ENCODE measurements at regions not wholly inside any gene's neighbourhood (a gene's known extent, or its start where the extent isn't known, plus 50 kb on each side); places are given as distances from the start of the nearest gene placed in this dataset.

- H3K9me3 Mint-ChIP-seq = no peaks in the 10 kb centered on the region
- Histone ChIP-seq H3K27me3 (ENCODE audit: control insufficient read depth in 1 of 2, insufficient read depth in 2 of 2, low read length in 2 of 2) (no peaks in the 10 kb centered on the region), H3K9me3 (ENCODE audit: control insufficient read depth in 1 of 2, insufficient read depth in 1 of 2, low read length in 2 of 2) (peaks cover 0 to 4% of the 10 kb centered on the region in 2 experiments), H3K4me1 (ENCODE audit: insufficient read depth, low read length) (no peaks in the 10 kb centered on the region), H3K27ac (ENCODE audit: low read depth in 1 of 2, low read length in 2 of 2) (no peak overlapping the region), H3K4me3 (ENCODE audit: low read length) (no peak overlapping the region), H3K36me3 (ENCODE audit: insufficient read depth, low read length) (no peaks in the 10 kb centered on the region)
- intact Hi-C loops (cut with DNase I, micrococcal nuclease) = no loop called here
- H3K27ac Mint-ChIP-seq = no peak overlapping the region
- no peaks in the 10 kb centered on the region for H3K27me3 Mint-ChIP-seq
- CTCF ChIA-PET = no interaction called here
- ATAC-seq (ENCODE audit: poor library complexity) (no peak), DNase-seq (no peak)
- no peak for TF ChIP-seq CTCF (IDR thresholded peaks at IDR 0.05)
- POLR2A ChIA-PET = no interaction called here
- H3K4me3 Mint-ChIP-seq = no peak overlapping the region
- H3K36me3 Mint-ChIP-seq (ENCODE audit: low read depth) = no peaks in the 10 kb centered on the region
- no peaks in the 10 kb centered on the region for H3K4me1 Mint-ChIP-seq (ENCODE audit: low read depth)
These were observed 152.5 kb upstream of the TENT5D start for GRCh38 chrX:80267790-80268189.

GRCh38 chrX:80282535-80282934 lies 137.7 kb upstream of the TENT5D start:
- no peak for TF ChIP-seq CTCF (IDR thresholded peaks at IDR 0.05)
- ChIA-PET CTCF (no interaction called here), POLR2A (no interaction called here)
- H3K27me3 ChIP-seq (ENCODE audit: control insufficient read depth in 1 of 2, insufficient read depth in 2 of 2, low read length in 2 of 2) = no peaks in the 10 kb centered on the region
- no peaks in the 10 kb centered on the region for H3K4me1 Mint-ChIP-seq (ENCODE audit: low read depth)
- intact Hi-C loops (cut with DNase I, micrococcal nuclease) = no loop called here
- H3K27ac Mint-ChIP-seq = no peak overlapping the region
- ATAC-seq (ENCODE audit: poor library complexity) (no peak), DNase-seq (no peak)
- no peak overlapping the region for H3K4me3 Mint-ChIP-seq
- no peaks in the 10 kb centered on the region for H3K9me3 Mint-ChIP-seq
- H3K9me3 ChIP-seq (ENCODE audit: control insufficient read depth in 1 of 2, insufficient read depth in 1 of 2, low read length in 2 of 2) = no peaks in the 10 kb centered on the region
- H3K4me1 ChIP-seq (ENCODE audit: insufficient read depth, low read length) = no peaks in the 10 kb centered on the region
- no peaks in the 10 kb centered on the region for H3K36me3 Mint-ChIP-seq (ENCODE audit: low read depth)
- H3K27ac ChIP-seq (ENCODE audit: low read depth in 1 of 2, low read length in 2 of 2) = no peak overlapping the region
- no peaks in the 10 kb centered on the region for H3K36me3 ChIP-seq (ENCODE audit: insufficient read depth, low read length)
- H3K4me3 ChIP-seq (ENCODE audit: low read length) = no peak overlapping the region
- no peaks in the 10 kb centered on the region for H3K27me3 Mint-ChIP-seq

- Histone ChIP-seq H3K36me3 (ENCODE audit: insufficient read depth, low read length) (no peaks in the 10 kb centered on the region), H3K4me1 (ENCODE audit: insufficient read depth, low read length) (no peaks in the 10 kb centered on the region), H3K4me3 (ENCODE audit: low read length) (no peak overlapping the region), H3K27ac (ENCODE audit: low read depth in 1 of 2, low read length in 2 of 2) (no peak overlapping the region), H3K27me3 (ENCODE audit: control insufficient read depth in 1 of 2, insufficient read depth in 2 of 2, low read length in 2 of 2) (no peaks in the 10 kb centered on the region), H3K9me3 (ENCODE audit: control insufficient read depth in 1 of 2, insufficient read depth in 1 of 2, low read length in 2 of 2) (no peaks in the 10 kb centered on the region)
- no peak for DNase-seq
- no peak for ATAC-seq (ENCODE audit: poor library complexity)
- H3K27me3 Mint-ChIP-seq = no peaks in the 10 kb centered on the region
- POLR2A ChIA-PET = no interaction called here
- no peaks in the 10 kb centered on the region for H3K4me1 Mint-ChIP-seq (ENCODE audit: low read depth)
- intact Hi-C loops (cut with DNase I, micrococcal nuclease) = no loop called here
- no peak overlapping the region for H3K27ac Mint-ChIP-seq
- no peaks in the 10 kb centered on the region for H3K36me3 Mint-ChIP-seq (ENCODE audit: low read depth)
- H3K4me3 Mint-ChIP-seq = no peak overlapping the region
- TF ChIP-seq CTCF (IDR thresholded peaks at IDR 0.05) = no peak
- CTCF ChIA-PET = no interaction called here
- no peaks in the 10 kb centered on the region for H3K9me3 Mint-ChIP-seq
These were observed 135.0 kb upstream of the TENT5D start for GRCh38 chrX:80285131-80285773.
